Mesendoderm (in vitro differentiated cells): ENCODE measurements at regions not wholly inside any gene's neighbourhood (a gene's known extent, or its start where the extent isn't known, plus 50 kb on each side); places are given as distances from the start of the nearest gene placed in this dataset.

Experiments
- DNase-seq: peaks from one replicate; pipeline ENCODE4 v3.0.0; 2013
- H2AK5ac ChIP-seq: 2 replicates; pipeline ENCODE4 v1.6.1; 2013; ENCODE audit warnings: low read length, inconsistent platforms
- H2BK120ac ChIP-seq: 2 replicates; pipeline ENCODE4 v1.6.1; 2013; ENCODE audit warnings: low read depth, mild to moderate bottlenecking, low read length, moderate library complexity, mixed read lengths
- H2BK15ac ChIP-seq: replicated peaks from 2 replicates; pipeline ENCODE4 v1.6.1; 2013; ENCODE audit warnings: low read depth, mild to moderate bottlenecking, moderate library complexity
- H2BK5ac ChIP-seq: 2 replicates; pipeline ENCODE4 v1.6.1; 2013; ENCODE audit warnings: low read length, inconsistent platforms
- H3K18ac ChIP-seq: 2 replicates; pipeline ENCODE4 v1.6.1; 2013; ENCODE audit warnings: mild to moderate bottlenecking, low read length, mixed read lengths
- H3K23ac ChIP-seq: one replicate; pipeline ENCODE4 v1.6.1; 2013; ENCODE audit warnings: low read length
- H3K27ac ChIP-seq: 2 replicates; pipeline ENCODE4 v1.5.1; 2013; ENCODE audit warnings: low read depth, mild to moderate bottlenecking, inconsistent platforms, low read length, moderate library complexity
- H3K27me3 ChIP-seq: 2 replicates; pipeline ENCODE4 v1.6.1; 2013; ENCODE audit warnings: low read length, control low read depth, mild to moderate bottlenecking, inconsistent platforms; ENCODE audit not compliant: insufficient read depth, poor library complexity
- H3K36me3 ChIP-seq: 2 replicates; pipeline ENCODE4 v1.6.1; 2013; ENCODE audit warnings: low read length, inconsistent platforms; ENCODE audit not compliant: control insufficient read depth, insufficient read depth
- H3K4ac ChIP-seq: one replicate; pipeline ENCODE4 v1.6.1; 2013; ENCODE audit warnings: low read depth, mild to moderate bottlenecking, low read length, moderate library complexity
- H3K4me1 ChIP-seq: 2 replicates; pipeline ENCODE4 v1.6.1; 2013; ENCODE audit warnings: low read depth, low read length, inconsistent platforms; ENCODE audit not compliant: control insufficient read depth
- H3K4me2 ChIP-seq: 2 replicates; pipeline ENCODE4 v1.6.1; 2013; ENCODE audit warnings: low read length
- H3K4me3 ChIP-seq: 2 replicates; pipeline ENCODE4 v1.5.1; 2013; ENCODE audit warnings: mild to moderate bottlenecking, low read length
- H3K56ac ChIP-seq: one replicate; pipeline ENCODE4 v1.6.1; 2013; ENCODE audit warnings: low read length
- H3K79me1 ChIP-seq: 2 replicates; pipeline ENCODE4 v1.6.1; 2013; ENCODE audit warnings: low read length, inconsistent platforms
- H3K79me2 ChIP-seq: 2 replicates; pipeline ENCODE4 v1.6.1; 2013; ENCODE audit warnings: mild to moderate bottlenecking, low read length; ENCODE audit not compliant: control insufficient read depth, insufficient read depth
- H3K9ac ChIP-seq: 2 replicates; pipeline ENCODE4 v1.6.1; 2013; ENCODE audit warnings: low read length, inconsistent platforms
- H4K5ac ChIP-seq: one replicate; pipeline ENCODE4 v1.6.1; 2013; ENCODE audit warnings: low read length
- H4K8ac ChIP-seq: one replicate; pipeline ENCODE4 v1.6.1; 2013; ENCODE audit warnings: low read depth, mild to moderate bottlenecking, control low read depth, low read length, moderate library complexity
- WGBS: extraction: QIAGEN DNeasy Blood & Tissue Kit; methylation state at CpG from one replicate; pipeline ENCODE4 v1.1.7; 2013; ENCODE audit warnings: low lambda C conversion rate, missing lambda C conversion rate; ENCODE audit not compliant: insufficient coverage; ENCODE audit errors: extremely low coverage; 5-methylcytosine and 5-hydroxymethylcytosine counted together

- Histone ChIP-seq H3K4me2 (no peak overlapping the region), H3K9ac (no peak overlapping the region), H3K23ac (no peak overlapping the region), H2BK120ac (no peak overlapping the region), H3K4me1 (no peaks in the 10 kb centered on the region), H2AK5ac (no peak overlapping the region), H3K56ac (no peak overlapping the region), H2BK5ac (no peak overlapping the region), H3K4me3 (no peak overlapping the region), H3K79me2 (no peaks in the 10 kb centered on the region), H2BK15ac (no peak overlapping the region), H3K4ac (no peak overlapping the region), H4K8ac (no peak overlapping the region), H4K5ac (no peak overlapping the region), H3K27me3 (no peaks in the 10 kb centered on the region), H3K27ac (no peak overlapping the region), H3K18ac (no peak overlapping the region), H3K79me1 (no peaks in the 10 kb centered on the region), H3K36me3 (no peaks in the 10 kb centered on the region)
- no peak for DNase-seq
- WGBS, result 100% methylated on average over 1 of the region's 20 CpGs
Observed at GRCh38 chr2:238595750-238596570, 169.2 kb downstream of the ASB1 start.

GRCh38 chr2:238596571-238597551 is 170.1 kb downstream of the ASB1 start:
- no CpG with 5 or more reads among the region's 24 CpGs for WGBS
- Histone ChIP-seq H2BK5ac (no peak overlapping the region), H3K56ac (no peak overlapping the region), H3K36me3 (no peaks in the 10 kb centered on the region), H3K4ac (no peak overlapping the region), H3K9ac (no peak overlapping the region), H2BK120ac (no peak overlapping the region), H3K79me1 (no peaks in the 10 kb centered on the region), H4K8ac (no peak overlapping the region), H3K4me1 (no peaks in the 10 kb centered on the region), H3K4me2 (no peak overlapping the region), H2AK5ac (no peak overlapping the region), H3K79me2 (no peaks in the 10 kb centered on the region), H3K27me3 (no peaks in the 10 kb centered on the region), H3K23ac (no peak overlapping the region), H4K5ac (no peak overlapping the region), H3K27ac (no peak overlapping the region), H3K4me3 (no peak overlapping the region), H2BK15ac (no peak overlapping the region), H3K18ac (no peak overlapping the region)
- no peak for DNase-seq

GRCh38 chr2:238597638-238598528 is 171.2 kb downstream of the ASB1 start:
- no peaks in the 10 kb centered on the region for H3K36me3 ChIP-seq
- no peak overlapping the region for H4K8ac ChIP-seq
- WGBS, result no CpG with 5 or more reads among the region's 11 CpGs
- no peak overlapping the region for H3K4me3 ChIP-seq
- H3K27me3 ChIP-seq, result no peaks in the 10 kb centered on the region
- H4K5ac ChIP-seq, result no peak overlapping the region
- no peak overlapping the region for H3K4me2 ChIP-seq
- no peaks in the 10 kb centered on the region for H3K4me1 ChIP-seq
- no peak overlapping the region for H2BK5ac ChIP-seq
- no peaks in the 10 kb centered on the region for H3K79me1 ChIP-seq
- H2BK120ac ChIP-seq, result no peak overlapping the region
- H3K79me2 ChIP-seq, result no peaks in the 10 kb centered on the region
- no peak overlapping the region for H3K27ac ChIP-seq
- H3K56ac ChIP-seq, result no peak overlapping the region
- H2AK5ac ChIP-seq, result no peak overlapping the region
- no peak overlapping the region for H3K4ac ChIP-seq
- no peak overlapping the region for H3K9ac ChIP-seq
- H3K18ac ChIP-seq, result no peak overlapping the region
- no peak for DNase-seq
- no peak overlapping the region for H2BK15ac ChIP-seq
- H3K23ac ChIP-seq, result no peak overlapping the region

- Histone ChIP-seq H3K56ac (no peak overlapping the region), H3K4ac (no peak overlapping the region), H2BK5ac (no peak overlapping the region), H3K79me1 (no peaks in the 10 kb centered on the region), H2AK5ac (no peak overlapping the region), H3K27ac (no peak overlapping the region), H3K27me3 (no peaks in the 10 kb centered on the region), H3K23ac (no peak overlapping the region), H3K79me2 (no peaks in the 10 kb centered on the region), H2BK120ac (no peak overlapping the region), H3K4me1 (no peaks in the 10 kb centered on the region), H3K9ac (no peak overlapping the region), H4K5ac (no peak overlapping the region), H3K36me3 (no peaks in the 10 kb centered on the region), H3K4me3 (no peak overlapping the region), H2BK15ac (no peak overlapping the region), H3K4me2 (no peak overlapping the region), H4K8ac (no peak overlapping the region), H3K18ac (no peak overlapping the region)
- no peak for DNase-seq
- WGBS, result no CpG with 5 or more reads among the region's 14 CpGs
Observed at GRCh38 chr2:238598802-238599530, 172.2 kb downstream of the ASB1 start.
